ENCODE measurements at regions not wholly inside any gene's neighbourhood (a gene's known extent, or its start where the extent isn't known, plus 50 kb on each side); places are given as distances from the start of the nearest gene placed in this dataset.

GRCh38 chr2:164439885-164440284, 181.4 kb downstream of the GRB14 start:
- no peak for TF ChIP-seq CTCF (IDR thresholded peaks at IDR 0.05; ENCODE audit: insufficient read depth, low read depth, low read length)
- no peak overlapping the region for H3K4me3 ChIP-seq (ENCODE audit: low read depth, low read length)
- no peak for DNase-seq (ENCODE audit: low read depth)

- no peak for TF ChIP-seq CTCF (IDR thresholded peaks at IDR 0.05; ENCODE audit: insufficient read depth, low read depth, low read length)
- DNase-seq (ENCODE audit: low read depth), result no peak
Measured at GRCh38 chr2:164439235-164439634, 182.0 kb downstream of the GRB14 start.

GRCh38 chr2:164438490-164439205, 182.6 kb downstream of the GRB14 start:
- no peak for DNase-seq (ENCODE audit: low read depth)
- no peak overlapping the region for H3K4me3 ChIP-seq (ENCODE audit: low read depth, low read length)
- TF ChIP-seq CTCF (IDR thresholded peaks at IDR 0.05; ENCODE audit: insufficient read depth, low read depth, low read length), result no peak

More at GRCh38 chr2:164439235-164439634, 182.0 kb downstream of the GRB14 start:
- no peak overlapping the region for H3K4me3 ChIP-seq (ENCODE audit: low read depth, low read length)

GRCh38 chr2:164436131-164436530, 185.2 kb downstream of the GRB14 start:
- no peak for TF ChIP-seq CTCF (IDR thresholded peaks at IDR 0.05; ENCODE audit: insufficient read depth, low read depth, low read length)
- no peak overlapping the region for H3K4me3 ChIP-seq (ENCODE audit: low read depth, low read length)
- DNase-seq (ENCODE audit: low read depth), result no peak

GRCh38 chr2:164430166-164430783, 191.0 kb downstream of the GRB14 start:
- DNase-seq (ENCODE audit: low read depth), result peak; percentile 44
- no peak overlapping the region for H3K4me3 ChIP-seq (ENCODE audit: low read depth, low read length)
- peak; percentile 56 for TF ChIP-seq CTCF (IDR thresholded peaks at IDR 0.05; ENCODE audit: insufficient read depth, low read depth, low read length)

GRCh38 chr2:164429354-164429753, 191.9 kb downstream of the GRB14 start:
- TF ChIP-seq CTCF (IDR thresholded peaks at IDR 0.05; ENCODE audit: insufficient read depth, low read depth, low read length), result no peak
- DNase-seq (ENCODE audit: low read depth), result no peak
- H3K4me3 ChIP-seq (ENCODE audit: low read depth, low read length), result no peak overlapping the region
